VCaP (cell line): ENCODE measurements at regions not wholly inside any gene's neighbourhood (a gene's known extent, or its start where the extent isn't known, plus 50 kb on each side); places are given as distances from the start of the nearest gene placed in this dataset.

Experiments
- H3K27ac ChIP-seq: fragments of 450-650 bp; 2 replicates; pipeline ENCODE4 v1.5.1; 2017
- TF ChIP-seq, protein P1 (sequence below): fragments of 450-650 bp; conservative IDR thresholded peaks from 2 replicates; pipeline ENCODE4 v1.5.1; 2017; ENCODE audit warnings: mild to moderate bottlenecking, moderate library complexity

DNA sequence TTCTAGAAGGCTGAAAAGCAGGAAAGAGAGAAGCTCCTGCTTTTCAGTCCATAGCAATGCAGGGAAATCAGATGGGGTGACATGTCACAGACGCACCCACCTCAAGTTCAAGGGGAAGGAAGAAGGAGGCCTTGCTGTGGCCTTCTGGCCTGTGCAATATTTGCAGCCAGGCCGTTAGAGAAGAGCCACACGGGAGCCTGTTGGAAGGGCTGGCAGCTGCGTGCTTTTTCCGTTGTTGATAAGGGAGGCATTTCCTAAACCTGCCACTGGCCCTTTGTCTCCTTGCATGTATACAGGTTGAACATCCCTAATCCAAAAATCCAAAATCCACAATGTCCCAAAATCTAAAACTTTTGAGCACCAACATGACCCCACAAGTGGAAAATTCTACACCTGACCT, 492.5 kb upstream of the ZMIZ1 start:
- TF ChIP-seq, protein P1, sequence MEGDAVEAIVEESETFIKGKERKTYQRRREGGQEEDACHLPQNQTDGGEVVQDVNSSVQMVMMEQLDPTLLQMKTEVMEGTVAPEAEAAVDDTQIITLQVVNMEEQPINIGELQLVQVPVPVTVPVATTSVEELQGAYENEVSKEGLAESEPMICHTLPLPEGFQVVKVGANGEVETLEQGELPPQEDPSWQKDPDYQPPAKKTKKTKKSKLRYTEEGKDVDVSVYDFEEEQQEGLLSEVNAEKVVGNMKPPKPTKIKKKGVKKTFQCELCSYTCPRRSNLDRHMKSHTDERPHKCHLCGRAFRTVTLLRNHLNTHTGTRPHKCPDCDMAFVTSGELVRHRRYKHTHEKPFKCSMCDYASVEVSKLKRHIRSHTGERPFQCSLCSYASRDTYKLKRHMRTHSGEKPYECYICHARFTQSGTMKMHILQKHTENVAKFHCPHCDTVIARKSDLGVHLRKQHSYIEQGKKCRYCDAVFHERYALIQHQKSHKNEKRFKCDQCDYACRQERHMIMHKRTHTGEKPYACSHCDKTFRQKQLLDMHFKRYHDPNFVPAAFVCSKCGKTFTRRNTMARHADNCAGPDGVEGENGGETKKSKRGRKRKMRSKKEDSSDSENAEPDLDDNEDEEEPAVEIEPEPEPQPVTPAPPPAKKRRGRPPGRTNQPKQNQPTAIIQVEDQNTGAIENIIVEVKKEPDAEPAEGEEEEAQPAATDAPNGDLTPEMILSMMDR: no peak
- H3K27ac ChIP-seq: no peak overlapping the region

DNA sequence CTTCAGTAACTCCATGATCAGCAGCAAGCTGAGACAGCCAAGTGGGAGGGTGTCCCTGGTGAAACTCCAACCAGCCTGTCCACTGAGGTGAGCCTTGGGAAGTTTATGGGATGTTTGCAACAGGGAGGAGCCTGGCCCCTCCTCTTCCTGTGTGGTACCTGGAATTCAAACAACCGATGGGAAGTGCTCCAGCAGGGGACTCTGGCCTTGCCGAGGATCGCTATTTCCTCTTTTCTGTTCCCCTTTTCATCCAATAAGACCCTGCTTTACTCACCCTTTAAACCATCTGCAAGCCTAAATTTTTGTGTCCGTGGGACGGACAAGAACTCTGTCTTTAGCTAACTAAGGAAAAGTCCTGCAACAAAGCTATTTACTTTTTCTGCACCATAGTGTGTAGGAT, 491.1 kb upstream of the ZMIZ1 start:
- TF ChIP-seq, protein P1: no peak
- H3K27ac ChIP-seq: no peak overlapping the region

- H3K27ac ChIP-seq: no peak overlapping the region
- TF ChIP-seq, protein P1: no peak
Measured at GRCh38 chr10:78578929-78579328, 489.8 kb upstream of the ZMIZ1 start.

DNA sequence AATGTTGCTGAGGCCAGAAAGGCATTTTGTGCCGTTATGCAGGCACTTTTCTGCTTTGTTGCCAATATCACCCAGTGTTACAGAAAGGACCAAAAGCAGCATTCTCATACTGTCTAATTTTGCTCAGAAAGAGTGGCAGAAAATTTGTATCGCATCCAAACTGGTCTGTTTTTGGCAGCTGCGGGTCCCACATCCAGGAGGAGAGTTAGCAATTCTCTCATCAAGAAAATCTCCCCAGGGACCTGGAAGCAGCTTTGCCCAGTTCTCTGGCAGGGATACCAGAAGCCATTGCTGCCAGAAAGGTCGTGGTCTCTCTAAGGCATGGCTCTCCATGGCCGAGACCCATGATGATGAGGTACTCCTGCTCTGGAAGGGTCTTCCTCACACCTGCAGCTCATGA, 489.2 kb upstream of the ZMIZ1 start:
- H3K27ac ChIP-seq: no peak overlapping the region
- TF ChIP-seq, protein P1: no peak

- TF ChIP-seq, protein P1: no peak
Measured at GRCh38 chr10:78579995-78580394, 488.8 kb upstream of the ZMIZ1 start.

GRCh38 chr10:78581133-78581694, 487.6 kb upstream of the ZMIZ1 start:
- no peak overlapping the region for H3K27ac ChIP-seq
- TF ChIP-seq, protein P1: no peak

More at GRCh38 chr10:78579995-78580394, 488.8 kb upstream of the ZMIZ1 start:
- no peak overlapping the region for H3K27ac ChIP-seq

DNA sequence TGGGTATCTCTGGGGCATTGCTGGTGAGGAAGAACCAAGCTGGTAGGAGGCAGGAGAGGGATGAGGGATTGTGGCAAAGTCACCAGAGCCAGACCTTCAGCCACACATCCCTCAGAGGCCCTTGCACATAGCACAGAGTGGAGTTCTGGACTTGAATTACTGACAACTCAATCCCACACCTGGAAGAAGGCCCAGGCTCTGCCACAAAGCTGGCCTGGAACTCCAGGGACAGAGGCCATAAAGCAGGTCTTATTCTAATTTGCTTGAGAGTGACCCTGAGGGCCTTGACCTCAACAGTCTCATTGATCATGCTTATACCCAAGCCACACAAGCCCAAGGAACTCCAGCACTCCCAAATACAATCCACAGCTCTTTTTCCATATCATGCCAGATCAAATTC, 486.2 kb upstream of the ZMIZ1 start:
- TF ChIP-seq, protein P1: no peak
- no peak overlapping the region for H3K27ac ChIP-seq
